Neural progenitor cell (in vitro differentiated cells): ENCODE measurements at regions not wholly inside any gene's neighbourhood (a gene's known extent, or its start where the extent isn't known, plus 50 kb on each side); places are given as distances from the start of the nearest gene placed in this dataset.

Source experiments
- DNase-seq: peaks from one replicate; pipeline ENCODE4 v3.0.0-alpha.2; 2016; ENCODE audit warnings: low spot score
- H2AFZ ChIP-seq: fragments of 200-600 bp; sonication (generic); replicated peaks from 2 replicates; pipeline ENCODE4 v1.6.1; 2016; ENCODE audit warnings: antibody characterized with exemption
- H3F3A ChIP-seq: fragments of 200-600 bp; sonication (generic); 2 replicates; pipeline ENCODE4 v1.6.1; 2016; ENCODE audit warnings: antibody characterized with exemption, low read depth
- H3K27ac ChIP-seq: fragments of 200-600 bp; sonication (generic); 2 replicates; pipeline ENCODE4 v1.5.1; 2016; ENCODE audit warnings: mild to moderate bottlenecking
- H3K27me3 ChIP-seq: fragments of 200-600 bp; sonication (generic); 2 replicates; pipeline ENCODE4 v1.6.1; 2016; ENCODE audit warnings: mild to moderate bottlenecking, moderate library complexity
- H3K36me3 ChIP-seq: fragments of 200-600 bp; sonication (generic); 2 replicates; pipeline ENCODE4 v1.5.1; 2016
- H3K4me1 ChIP-seq: fragments of 200-600 bp; sonication (generic); 2 replicates; pipeline ENCODE4 v1.6.1; 2016; ENCODE audit warnings: mixed run types
- H3K4me2 ChIP-seq: fragments of 200-600 bp; sonication (generic); 2 replicates; pipeline ENCODE4 v1.6.1; 2016
- H3K4me3 ChIP-seq: fragments of 200-600 bp; sonication (generic); 2 replicates; pipeline ENCODE4 v1.5.1; 2016
- H3K79me2 ChIP-seq: fragments of 200-600 bp; sonication (generic); 2 replicates; pipeline ENCODE4 v1.6.1; 2016; ENCODE audit warnings: low read depth
- H3K9ac ChIP-seq: fragments of 200-600 bp; sonication (generic); 2 replicates; pipeline ENCODE4 v1.6.1; 2016
- H3K9me3 ChIP-seq: fragments of 200-600 bp; sonication (generic); 2 replicates; pipeline ENCODE4 v1.5.1; 2016; ENCODE audit warnings: low read depth
- H4K20me1 ChIP-seq: fragments of 200-600 bp; sonication (generic); 2 replicates; pipeline ENCODE4 v1.6.1; 2016; ENCODE audit warnings: low read depth
- H3K27ac Mint-ChIP-seq: 3 replicates; pipeline ENCODE4 v1.8.0; 2021; ENCODE audit warnings: mixed read lengths
- H3K27me3 Mint-ChIP-seq: 2 replicates; pipeline ENCODE4 v1.8.0; 2022; ENCODE audit warnings: low read depth, mild to moderate bottlenecking, inconsistent platforms, moderate library complexity, mixed read lengths; ENCODE audit not compliant: insufficient read depth
- H3K36me3 Mint-ChIP-seq: 3 replicates; pipeline ENCODE4 v1.8.0; 2021; ENCODE audit warnings: mixed read lengths
- H3K4me1 Mint-ChIP-seq: 3 replicates; pipeline ENCODE4 v1.8.0; 2021; ENCODE audit warnings: mixed read lengths
- H3K4me3 Mint-ChIP-seq: 3 replicates; pipeline ENCODE4 v1.8.0; 2021; ENCODE audit warnings: mild to moderate bottlenecking, moderate library complexity, mixed read lengths
- H3K9me3 Mint-ChIP-seq: 3 replicates; pipeline ENCODE4 v1.8.0; 2020; ENCODE audit warnings: mixed read lengths
- CTCF ChIP-seq: fragments of 200-600 bp; sonication (generic); IDR thresholded peaks from 2 replicates; pipeline ENCODE4 v1.5.1; 2017; ENCODE audit warnings: antibody characterized with exemption, mild to moderate bottlenecking
- EZH2 ChIP-seq: fragments of 200-600 bp; sonication (generic); IDR thresholded peaks from 2 replicates; pipeline ENCODE4 v1.6.1; 2017; ENCODE audit warnings: antibody characterized with exemption, mild to moderate bottlenecking, moderate library complexity
- EZH2phosphoT487 ChIP-seq: fragments of 200-600 bp; sonication (generic); IDR thresholded peaks from 2 replicates; pipeline ENCODE4 v1.6.1; 2017; ENCODE audit warnings: antibody characterized with exemption

GRCh38 chr2:49585921-49586320 lies 431.6 kb upstream of the FSHR start:
- no peaks in the 10 kb centered on the region for H3K36me3 Mint-ChIP-seq

GRCh38 chr2:49582946-49583345 lies 428.6 kb upstream of the FSHR start:
- no peak for TF ChIP-seq CTCF
- no peak for TF ChIP-seq EZH2
- TF ChIP-seq EZH2phosphoT487 = no peak
- no peak overlapping the region for H3K27ac ChIP-seq
- Mint-ChIP-seq H3K27ac (no peak overlapping the region), H3K4me1 (no peaks in the 10 kb centered on the region), H3K9me3 (no peaks in the 10 kb centered on the region), H3K4me3 (no peak overlapping the region), H3K36me3 (no peaks in the 10 kb centered on the region), H3K27me3 (peaks cover 2% of the 10 kb centered on the region)
- no peak overlapping the region for H3K9ac ChIP-seq
- no peak overlapping the region for H3K4me2 ChIP-seq
- no peaks in the 10 kb centered on the region for H3K79me2 ChIP-seq
- no peaks in the 10 kb centered on the region for H3K27me3 ChIP-seq
- no peaks in the 10 kb centered on the region for H3K36me3 ChIP-seq
- no peaks in the 10 kb centered on the region for H3F3A ChIP-seq
- no peak overlapping the region for H3K4me3 ChIP-seq
- DNase-seq = no peak
- H2AFZ ChIP-seq = no peak overlapping the region
- H3K9me3 ChIP-seq = no peaks in the 10 kb centered on the region
- H4K20me1 ChIP-seq = no peaks in the 10 kb centered on the region
- H3K4me1 ChIP-seq = no peaks in the 10 kb centered on the region

More at GRCh38 chr2:49585921-49586320, 431.6 kb upstream of the FSHR start:
- Histone ChIP-seq H3K9ac (no peak overlapping the region), H3K4me2 (no peak overlapping the region), H3K79me2 (no peaks in the 10 kb centered on the region), H3K36me3 (no peaks in the 10 kb centered on the region), H3F3A (no peaks in the 10 kb centered on the region), H3K27me3 (no peaks in the 10 kb centered on the region), H3K4me3 (no peak overlapping the region), H2AFZ (no peak overlapping the region), H3K27ac (no peak overlapping the region), H4K20me1 (no peaks in the 10 kb centered on the region), H3K9me3 (no peaks in the 10 kb centered on the region), H3K4me1 (no peaks in the 10 kb centered on the region)
- Mint-ChIP-seq H3K4me3 (no peak overlapping the region), H3K27me3 (peaks cover 2% of the 10 kb centered on the region), H3K4me1 (no peaks in the 10 kb centered on the region), H3K27ac (no peak overlapping the region), H3K9me3 (no peaks in the 10 kb centered on the region)
- no peak for DNase-seq
- TF ChIP-seq CTCF (no peak), EZH2 (no peak), EZH2phosphoT487 (no peak)

GRCh38 chr2:49577041-49577440 lies 422.7 kb upstream of the FSHR start:
- no peaks in the 10 kb centered on the region for H3K27me3 Mint-ChIP-seq
- Histone ChIP-seq H3F3A (no peaks in the 10 kb centered on the region), H2AFZ (no peak overlapping the region), H3K9me3 (no peaks in the 10 kb centered on the region), H3K9ac (no peak overlapping the region), H3K27ac (no peak overlapping the region), H3K4me3 (no peak overlapping the region), H3K36me3 (no peaks in the 10 kb centered on the region), H3K4me2 (no peak overlapping the region), H4K20me1 (no peaks in the 10 kb centered on the region), H3K79me2 (no peaks in the 10 kb centered on the region), H3K4me1 (no peaks in the 10 kb centered on the region), H3K27me3 (no peaks in the 10 kb centered on the region)
- no peaks in the 10 kb centered on the region for H3K9me3 Mint-ChIP-seq
- H3K36me3 Mint-ChIP-seq = no peaks in the 10 kb centered on the region
- DNase-seq = no peak
- no peak for TF ChIP-seq EZH2
- no peak for TF ChIP-seq CTCF
- no peak for TF ChIP-seq EZH2phosphoT487
- H3K4me3 Mint-ChIP-seq = no peak overlapping the region
- no peaks in the 10 kb centered on the region for H3K4me1 Mint-ChIP-seq
- no peak overlapping the region for H3K27ac Mint-ChIP-seq

GRCh38 chr2:49569176-49569575 lies 414.9 kb upstream of the FSHR start:
- H3K36me3 Mint-ChIP-seq = no peaks in the 10 kb centered on the region
- no peaks in the 10 kb centered on the region for H3F3A ChIP-seq
- H3K79me2 ChIP-seq = no peaks in the 10 kb centered on the region
- TF ChIP-seq CTCF (no peak), EZH2phosphoT487 (no peak), EZH2 (no peak)
- no peaks in the 10 kb centered on the region for H3K27me3 Mint-ChIP-seq
- no peaks in the 10 kb centered on the region for H3K9me3 Mint-ChIP-seq
- no peaks in the 10 kb centered on the region for H4K20me1 ChIP-seq
- no peak overlapping the region for H2AFZ ChIP-seq
- H3K27ac ChIP-seq = no peak overlapping the region
- no peak for DNase-seq
- no peaks in the 10 kb centered on the region for H3K27me3 ChIP-seq
- peaks cover 5% of the 10 kb centered on the region for H3K4me1 Mint-ChIP-seq
- no peaks in the 10 kb centered on the region for H3K9me3 ChIP-seq
- no peak overlapping the region for H3K27ac Mint-ChIP-seq
- H3K4me2 ChIP-seq = no peak overlapping the region
- H3K4me3 ChIP-seq = no peak overlapping the region
- H3K4me3 Mint-ChIP-seq = no peak overlapping the region
- H3K4me1 ChIP-seq = peaks cover 6% of the 10 kb centered on the region
- H3K36me3 ChIP-seq = no peaks in the 10 kb centered on the region
- no peak overlapping the region for H3K9ac ChIP-seq
